ENCODE measurements at regions not wholly inside any gene's neighbourhood (a gene's known extent, or its start where the extent isn't known, plus 50 kb on each side); places are given as distances from the start of the nearest gene placed in this dataset.

- Histone ChIP-seq H3K4me1 (no peaks in the 10 kb centered on the region), H3K4me3 (no peak overlapping the region), H3K36me3 (no peaks in the 10 kb centered on the region), H3K27ac (no peak overlapping the region), H3K27me3 (no peaks in the 10 kb centered on the region), H3K9me3 (no peaks in the 10 kb centered on the region)
- no peak for TF ChIP-seq CTCF (IDR thresholded peaks at IDR 0.05)
- DNase-seq (ENCODE audit: low spot score in 2 of 2) = no peak
- intact Hi-C loops (cut with DNase I) = no loop called here
These were observed 504.9 kb downstream of the RAPGEF2 start for GRCh38 chr4:159607809-159608208.

- H3K27ac ChIP-seq = no peak overlapping the region
- H3K36me3 ChIP-seq = no peaks in the 10 kb centered on the region
- intact Hi-C loops (cut with DNase I) = no loop called here
- H3K4me3 ChIP-seq = no peak overlapping the region
- DNase-seq (ENCODE audit: low spot score in 2 of 2) = no peak
- H3K27me3 ChIP-seq = no peaks in the 10 kb centered on the region
- no peaks in the 10 kb centered on the region for H3K9me3 ChIP-seq
- no peak for TF ChIP-seq CTCF (IDR thresholded peaks at IDR 0.05)
- no peaks in the 10 kb centered on the region for H3K4me1 ChIP-seq
These were observed 505.6 kb downstream of the RAPGEF2 start for GRCh38 chr4:159608436-159608835.

- no peaks in the 10 kb centered on the region for H3K9me3 ChIP-seq
- intact Hi-C loops (cut with DNase I) = no loop called here
- TF ChIP-seq CTCF (IDR thresholded peaks at IDR 0.05) = no peak
- H3K27ac ChIP-seq = no peak overlapping the region
- H3K36me3 ChIP-seq = no peaks in the 10 kb centered on the region
- no peaks in the 10 kb centered on the region for H3K4me1 ChIP-seq
- DNase-seq (ENCODE audit: low spot score in 2 of 2) = no peak
- H3K27me3 ChIP-seq = no peaks in the 10 kb centered on the region
- no peak overlapping the region for H3K4me3 ChIP-seq
These were observed 529.2 kb downstream of the RAPGEF2 start for GRCh38 chr4:159632031-159632430.

- intact Hi-C loops (cut with DNase I) = no loop called here
- no peaks in the 10 kb centered on the region for H3K4me1 ChIP-seq
- no peaks in the 10 kb centered on the region for H3K36me3 ChIP-seq
- H3K27me3 ChIP-seq = no peaks in the 10 kb centered on the region
- H3K4me3 ChIP-seq = no peak overlapping the region
- no peak for DNase-seq (ENCODE audit: low spot score in 2 of 2)
- H3K9me3 ChIP-seq = no peaks in the 10 kb centered on the region
- no peak overlapping the region for H3K27ac ChIP-seq
- TF ChIP-seq CTCF (IDR thresholded peaks at IDR 0.05) = no peak
These were observed 536.9 kb downstream of the RAPGEF2 start for GRCh38 chr4:159639671-159640323.

- intact Hi-C loops (cut with DNase I) = no loop called here
- H3K36me3 ChIP-seq = no peaks in the 10 kb centered on the region
- no peak overlapping the region for H3K27ac ChIP-seq
- no peak for TF ChIP-seq CTCF (IDR thresholded peaks at IDR 0.05)
- H3K9me3 ChIP-seq = no peaks in the 10 kb centered on the region
- no peaks in the 10 kb centered on the region for H3K4me1 ChIP-seq
- no peak for DNase-seq (ENCODE audit: low spot score in 2 of 2)
- H3K27me3 ChIP-seq = no peaks in the 10 kb centered on the region
- no peak overlapping the region for H3K4me3 ChIP-seq
These were observed 546.4 kb downstream of the RAPGEF2 start for GRCh38 chr4:159649237-159649636.

GRCh38 chr4:159652871-159653270, 550.0 kb downstream of the RAPGEF2 start:
- no peak overlapping the region for H3K27ac ChIP-seq
- H3K27me3 ChIP-seq = no peaks in the 10 kb centered on the region
- no peaks in the 10 kb centered on the region for H3K36me3 ChIP-seq
- no peaks in the 10 kb centered on the region for H3K9me3 ChIP-seq
- intact Hi-C loops (cut with DNase I) = no loop called here
- no peak for TF ChIP-seq CTCF (IDR thresholded peaks at IDR 0.05)
- H3K4me1 ChIP-seq = no peaks in the 10 kb centered on the region
- DNase-seq (ENCODE audit: low spot score in 2 of 2) = no peak
- H3K4me3 ChIP-seq = no peak overlapping the region

All from ascending aorta (tissue), 2 donors.